ENCODE measurements at regions not wholly inside any gene's neighbourhood (a gene's known extent, or its start where the extent isn't known, plus 50 kb on each side); places are given as distances from the start of the nearest gene placed in this dataset.

- no peak for DNase-seq (ENCODE audit: low read depth in 2 of 2)
Measured at GRCh38 chr4:155521382-155521781, 144.6 kb upstream of the MAP9 start.

GRCh38 chr4:155515444-155516075 is 138.8 kb upstream of the MAP9 start:
- DNase-seq (ENCODE audit: low read depth in 2 of 2): no peak

GRCh38 chr4:155514628-155515027 is 137.9 kb upstream of the MAP9 start:
- DNase-seq (ENCODE audit: low read depth in 2 of 2): no peak

GRCh38 chr4:155512817-155513216 is 136.1 kb upstream of the MAP9 start:
- no peak for DNase-seq (ENCODE audit: low read depth in 2 of 2)

- DNase-seq (ENCODE audit: low read depth in 2 of 2): no peak
Measured at GRCh38 chr4:155512046-155512445, 135.3 kb upstream of the MAP9 start.

- DNase-seq (ENCODE audit: low read depth in 2 of 2): no peak
Measured at GRCh38 chr4:155510771-155511170, 134.0 kb upstream of the MAP9 start.

GRCh38 chr4:155509555-155509954 is 132.8 kb upstream of the MAP9 start:
- DNase-seq (ENCODE audit: low read depth in 2 of 2): no peak

- no peak for DNase-seq (ENCODE audit: low read depth in 2 of 2)
Measured at GRCh38 chr4:155506745-155507144, 130.0 kb upstream of the MAP9 start.

- DNase-seq (ENCODE audit: low read depth in 2 of 2): no peak
Measured at GRCh38 chr4:155505321-155505720, 128.6 kb upstream of the MAP9 start.

GRCh38 chr4:155497306-155497705 is 120.5 kb upstream of the MAP9 start:
- no peak for DNase-seq (ENCODE audit: low read depth in 2 of 2)

- DNase-seq (ENCODE audit: low read depth in 2 of 2): no peak
Measured at GRCh38 chr4:155496294-155496626, 119.5 kb upstream of the MAP9 start.

- DNase-seq (ENCODE audit: low read depth in 2 of 2): no peak
Measured at GRCh38 chr4:155495572-155496293, 119.0 kb upstream of the MAP9 start.

- DNase-seq (ENCODE audit: low read depth in 2 of 2): no peak
Measured at GRCh38 chr4:155494037-155494718, 117.4 kb upstream of the MAP9 start.

GRCh38 chr4:155491336-155492120 is 114.8 kb upstream of the MAP9 start:
- DNase-seq (ENCODE audit: low read depth in 2 of 2): no peak

GRCh38 chr4:155489271-155489670 is 112.5 kb upstream of the MAP9 start:
- no peak for DNase-seq (ENCODE audit: low read depth in 2 of 2)

GRCh38 chr4:155488691-155489090 is 111.9 kb upstream of the MAP9 start:
- no peak for DNase-seq (ENCODE audit: low read depth in 2 of 2)

- no peak for DNase-seq (ENCODE audit: low read depth in 2 of 2)
Measured at GRCh38 chr4:155487210-155487609, 110.4 kb upstream of the MAP9 start.

- DNase-seq (ENCODE audit: low read depth in 2 of 2): no peak
Measured at GRCh38 chr4:155481150-155481549, 104.4 kb upstream of the MAP9 start.

- no peak for DNase-seq (ENCODE audit: low read depth in 2 of 2)
Measured at GRCh38 chr4:155479835-155480234, 103.1 kb upstream of the MAP9 start.

- DNase-seq (ENCODE audit: low read depth in 2 of 2): no peak
Measured at GRCh38 chr4:155478336-155478835, 101.6 kb upstream of the MAP9 start.

GRCh38 chr4:155474758-155475157 is 98.0 kb upstream of the MAP9 start:
- DNase-seq (ENCODE audit: low read depth in 2 of 2): no peak

GRCh38 chr4:155473420-155474095 is 96.8 kb upstream of the MAP9 start:
- DNase-seq (ENCODE audit: low read depth in 2 of 2): no peak
